Epithelial cell of esophagus (primary cell): ENCODE measurements at regions not wholly inside any gene's neighbourhood (a gene's known extent, or its start where the extent isn't known, plus 50 kb on each side); places are given as distances from the start of the nearest gene placed in this dataset.
"Not testable (repeated sequence)": the region's sequence is repeated elsewhere in the genome, so short reads cannot be mapped to it uniquely, and the experiment has no call there.

Experiments
- DNase-seq: peaks from one replicate; pipeline ENCODE4 v3.0.0; 2010; ENCODE audit warnings: low read depth
- H3K4me3 ChIP-seq: 2 replicates; pipeline ENCODE4 v1.5.1; 2011; ENCODE audit warnings: mild to moderate bottlenecking, low read length, control low read depth
- TF ChIP-seq, protein P1 (sequence below): IDR thresholded peaks from 2 replicates; pipeline ENCODE4 v1.5.1; 2011; ENCODE audit warnings: low read depth, mild to moderate bottlenecking, low read length, control low read depth, inconsistent platforms; ENCODE audit not compliant: insufficient read depth; ENCODE audit errors: missing control alignments

DNA sequence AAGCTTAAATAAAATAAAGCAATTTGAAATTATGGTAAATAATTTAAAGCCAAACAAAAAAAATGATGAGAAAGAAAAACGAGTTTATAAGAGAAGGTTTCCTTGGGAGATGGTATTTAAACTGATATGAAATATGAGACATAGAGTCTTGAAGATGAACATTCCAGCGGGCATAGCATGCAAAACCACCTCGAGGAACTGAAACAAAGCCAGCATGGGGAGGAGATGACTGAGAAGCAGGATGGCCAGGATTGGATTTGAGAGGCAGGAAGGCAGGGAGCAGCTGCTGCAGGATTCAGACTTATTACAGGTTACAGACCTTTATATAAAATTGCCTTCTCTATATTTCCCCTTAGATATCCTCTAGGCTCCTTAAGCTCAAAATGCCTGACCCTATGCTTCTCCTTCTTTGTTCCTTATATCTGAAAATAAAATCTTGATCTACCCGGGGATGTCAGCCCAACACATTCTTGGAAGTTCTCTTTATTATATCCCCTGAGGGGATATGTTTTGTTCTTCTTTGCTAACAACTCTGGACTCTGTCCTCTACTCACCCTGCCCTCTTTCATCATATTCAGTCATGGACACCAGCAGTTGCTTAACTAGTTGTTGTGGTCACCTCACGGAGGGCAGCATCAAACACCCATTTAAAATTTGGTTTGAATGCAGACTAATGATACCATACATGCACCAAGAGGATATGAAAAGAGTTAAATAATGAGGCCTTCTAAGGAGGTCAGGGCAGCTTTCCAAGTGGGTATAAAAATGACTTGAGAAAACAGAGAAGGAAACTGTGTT is 719.1 kb upstream of the B3GALT2 start:
- TF ChIP-seq, protein P1, sequence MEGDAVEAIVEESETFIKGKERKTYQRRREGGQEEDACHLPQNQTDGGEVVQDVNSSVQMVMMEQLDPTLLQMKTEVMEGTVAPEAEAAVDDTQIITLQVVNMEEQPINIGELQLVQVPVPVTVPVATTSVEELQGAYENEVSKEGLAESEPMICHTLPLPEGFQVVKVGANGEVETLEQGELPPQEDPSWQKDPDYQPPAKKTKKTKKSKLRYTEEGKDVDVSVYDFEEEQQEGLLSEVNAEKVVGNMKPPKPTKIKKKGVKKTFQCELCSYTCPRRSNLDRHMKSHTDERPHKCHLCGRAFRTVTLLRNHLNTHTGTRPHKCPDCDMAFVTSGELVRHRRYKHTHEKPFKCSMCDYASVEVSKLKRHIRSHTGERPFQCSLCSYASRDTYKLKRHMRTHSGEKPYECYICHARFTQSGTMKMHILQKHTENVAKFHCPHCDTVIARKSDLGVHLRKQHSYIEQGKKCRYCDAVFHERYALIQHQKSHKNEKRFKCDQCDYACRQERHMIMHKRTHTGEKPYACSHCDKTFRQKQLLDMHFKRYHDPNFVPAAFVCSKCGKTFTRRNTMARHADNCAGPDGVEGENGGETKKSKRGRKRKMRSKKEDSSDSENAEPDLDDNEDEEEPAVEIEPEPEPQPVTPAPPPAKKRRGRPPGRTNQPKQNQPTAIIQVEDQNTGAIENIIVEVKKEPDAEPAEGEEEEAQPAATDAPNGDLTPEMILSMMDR = no peak
- H3K4me3 ChIP-seq = no peak overlapping the region
- peak; percentile 6 for DNase-seq

DNA sequence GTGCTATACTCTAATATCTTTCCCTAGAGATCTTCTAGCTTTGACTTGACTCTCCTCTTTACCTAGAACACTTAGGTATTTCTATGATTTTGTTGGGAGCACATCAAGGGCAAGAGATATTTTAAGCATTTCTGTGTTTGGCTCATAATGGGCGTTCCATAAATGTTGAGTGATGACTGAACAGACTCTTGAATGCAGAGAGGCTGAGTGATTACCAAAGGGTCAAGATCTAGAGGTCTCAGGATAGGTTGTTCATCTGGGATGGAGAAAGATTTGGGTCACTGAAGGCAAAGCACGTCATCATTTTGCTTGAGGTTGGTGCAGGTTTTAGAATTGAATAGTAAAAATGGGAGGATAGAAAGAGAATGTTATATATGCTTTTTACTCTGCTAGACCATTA is 705.4 kb upstream of the B3GALT2 start:
- no peak for DNase-seq
- TF ChIP-seq, protein P1 = no peak
- H3K4me3 ChIP-seq = no peak overlapping the region

DNA sequence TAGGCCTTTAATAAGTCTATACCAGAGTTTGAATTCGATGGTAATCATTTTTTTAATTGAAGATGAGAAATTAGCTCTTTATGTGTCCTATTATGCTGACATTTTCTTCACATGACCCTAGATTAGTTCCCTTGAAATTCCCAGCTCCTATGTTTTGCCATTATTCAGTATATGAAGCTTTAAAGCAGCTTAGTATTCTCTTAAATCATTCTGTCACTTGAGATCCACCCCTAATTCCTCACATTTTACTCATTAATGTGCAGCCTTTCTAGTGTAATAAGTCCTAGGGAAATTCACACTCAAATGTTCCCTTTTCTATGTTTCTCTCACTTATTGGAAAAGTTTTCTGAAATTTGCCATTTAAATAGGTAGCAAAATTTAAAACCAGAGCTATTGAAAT is 704.5 kb upstream of the B3GALT2 start:
- TF ChIP-seq, protein P1 = no peak
- no peak overlapping the region for H3K4me3 ChIP-seq
- no peak for DNase-seq

DNA sequence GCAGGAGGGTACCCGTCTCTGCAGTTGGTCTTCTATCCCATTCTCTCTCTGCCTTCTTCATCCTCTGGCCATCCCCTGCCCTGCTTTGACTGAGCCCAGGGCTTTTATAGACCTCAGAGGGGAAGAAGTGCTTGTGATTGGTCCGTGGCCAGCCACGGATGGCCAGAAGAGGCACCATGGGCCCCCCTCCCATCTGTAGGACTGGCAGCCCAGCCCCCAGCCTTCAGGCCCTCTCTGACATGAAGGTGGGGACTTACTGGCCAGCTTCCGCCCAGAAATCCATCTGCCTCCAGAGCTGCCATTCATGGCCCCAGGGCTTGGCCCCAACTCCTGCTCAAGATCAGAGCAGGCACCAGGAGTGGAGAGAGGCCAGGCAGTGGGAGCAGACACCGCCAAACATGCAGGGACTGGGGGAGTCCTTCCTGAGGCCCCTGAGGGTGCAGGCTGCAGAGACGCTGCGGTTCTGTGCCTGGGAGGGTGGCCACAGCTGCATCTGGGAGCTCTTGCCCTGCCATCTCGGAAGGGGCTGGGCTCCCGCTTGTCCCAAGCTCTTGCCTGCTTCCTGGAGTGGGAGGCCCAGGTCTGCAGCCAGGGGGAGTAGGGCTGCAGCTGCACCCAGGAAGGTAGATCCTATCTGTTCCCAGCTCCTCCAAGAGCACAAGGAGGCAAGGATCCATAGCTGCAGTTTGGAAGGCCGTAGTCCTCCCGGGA is 698.6 kb upstream of the B3GALT2 start:
- no peak overlapping the region for H3K4me3 ChIP-seq
- DNase-seq = no peak
- TF ChIP-seq, protein P1 = no peak

DNA sequence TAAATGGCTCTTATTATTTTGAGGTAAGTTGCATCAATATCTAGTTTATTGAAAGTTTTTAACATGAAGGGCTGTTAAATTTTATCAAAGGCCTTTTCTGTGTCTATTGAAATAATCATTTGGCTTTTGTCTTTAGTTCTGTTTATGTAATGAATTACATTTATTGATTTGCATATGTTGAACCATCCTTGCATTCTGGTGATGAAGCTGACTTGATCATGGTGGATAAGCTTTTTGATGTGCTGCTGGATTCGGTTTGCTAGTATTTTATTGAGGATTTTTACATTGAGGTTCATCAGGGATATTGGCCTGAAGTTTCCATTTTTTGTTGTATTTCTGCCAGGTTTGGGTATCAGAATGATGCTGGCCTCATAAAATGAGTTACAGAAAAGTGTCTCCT is 691.5 kb upstream of the B3GALT2 start:
- DNase-seq, H3K4me3 ChIP-seq: not testable (repeated sequence)

DNA sequence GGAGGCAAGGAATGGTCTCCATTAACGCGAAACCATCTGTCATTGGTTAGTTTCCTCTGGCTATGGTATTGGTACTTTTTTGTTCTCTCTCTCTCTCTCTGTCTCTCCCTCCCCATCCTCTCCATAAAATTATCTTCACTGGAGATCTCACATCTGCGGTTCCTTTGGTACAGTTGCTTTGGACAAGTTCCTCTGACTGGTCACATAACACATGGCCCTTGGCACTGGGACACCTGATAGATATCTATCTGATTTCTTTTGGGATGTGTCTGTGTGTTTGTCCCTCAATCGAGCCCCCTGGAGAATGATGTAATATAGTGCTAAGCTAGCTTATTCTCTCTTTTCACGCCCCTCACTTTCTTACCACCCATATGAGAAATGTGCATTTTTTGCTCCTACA is 682.0 kb upstream of the B3GALT2 start:
- H3K4me3 ChIP-seq = no peak overlapping the region
- DNase-seq = no peak
- TF ChIP-seq, protein P1 = no peak

DNA sequence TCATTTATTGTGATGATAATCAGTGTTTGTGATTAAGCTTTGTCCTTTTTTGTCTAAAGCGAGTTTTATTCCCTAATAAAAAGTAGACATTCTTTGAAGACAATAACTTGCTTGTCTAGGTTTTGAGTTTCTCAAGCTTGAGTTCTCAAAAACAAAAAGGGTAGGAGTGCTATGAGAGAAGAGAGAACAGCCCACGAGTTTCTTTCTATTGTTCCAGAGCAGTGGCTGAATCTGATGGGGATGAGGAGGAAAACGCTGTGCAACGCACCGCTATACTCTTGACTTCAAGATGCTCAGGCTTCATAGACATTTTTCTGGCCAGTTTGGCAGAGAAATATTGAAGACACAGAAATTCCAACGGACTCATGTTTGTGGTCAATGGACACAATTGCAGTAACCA is 669.8 kb upstream of the B3GALT2 start:
- DNase-seq = no peak
- TF ChIP-seq, protein P1 = no peak
- no peak overlapping the region for H3K4me3 ChIP-seq
